Erythroblast (primary cell): ENCODE measurements at regions not wholly inside any gene's neighbourhood (a gene's known extent, or its start where the extent isn't known, plus 50 kb on each side); places are given as distances from the start of the nearest gene placed in this dataset.

ENCODE experiments used
- GATA1 ChIP-seq: IDR thresholded peaks from 2 replicates; pipeline ENCODE4 v1.6.1; 2011; ENCODE audit warnings: low read depth, mild to moderate bottlenecking, control low read depth, low read length, moderate library complexity
- POLR2A ChIP-seq: IDR thresholded peaks from 2 replicates; pipeline ENCODE4 v1.6.1; 2011; ENCODE audit warnings: mild to moderate bottlenecking, low read length

GRCh38 chr2:209351636-209352035 is 72.2 kb upstream of the MAP2 start:
- TF ChIP-seq POLR2A (no peak), GATA1 (no peak)
